ENCODE measurements at regions not wholly inside any gene's neighbourhood (a gene's known extent, or its start where the extent isn't known, plus 50 kb on each side); places are given as distances from the start of the nearest gene placed in this dataset.

GRCh38 chr12:115094163-115094816 lies 410.3 kb upstream of the TBX3 start:
- TF ChIP-seq CTCF (conservative IDR thresholded peaks at IDR 0.05 in 1 of 2, IDR thresholded peaks at IDR 0.05 in 1 of 2; ENCODE audit: low read depth in 1 of 2, low read length in 2 of 2) (no peak), EZH2 (IDR thresholded peaks at IDR 0.05; ENCODE audit: low read length, missing control alignments) (no peak)

All from fibroblast of lung (primary cell).